ENCODE measurements at regions not wholly inside any gene's neighbourhood (a gene's known extent, or its start where the extent isn't known, plus 50 kb on each side); places are given as distances from the start of the nearest gene placed in this dataset.
"Not testable (repeated sequence)": the region's sequence is repeated elsewhere in the genome, so short reads cannot be mapped to it uniquely, and the experiment has no call there.

GRCh38 chr14:89701211-89702043 lies 253.1 kb downstream of the EFCAB11 start:
- in situ Hi-C loops (cut with MboI; ENCODE audit: low pct_unique_long_range_greater_than_20kb, low sequenced_read_pairs, unreplicated experiment): no loop called here

DNA sequence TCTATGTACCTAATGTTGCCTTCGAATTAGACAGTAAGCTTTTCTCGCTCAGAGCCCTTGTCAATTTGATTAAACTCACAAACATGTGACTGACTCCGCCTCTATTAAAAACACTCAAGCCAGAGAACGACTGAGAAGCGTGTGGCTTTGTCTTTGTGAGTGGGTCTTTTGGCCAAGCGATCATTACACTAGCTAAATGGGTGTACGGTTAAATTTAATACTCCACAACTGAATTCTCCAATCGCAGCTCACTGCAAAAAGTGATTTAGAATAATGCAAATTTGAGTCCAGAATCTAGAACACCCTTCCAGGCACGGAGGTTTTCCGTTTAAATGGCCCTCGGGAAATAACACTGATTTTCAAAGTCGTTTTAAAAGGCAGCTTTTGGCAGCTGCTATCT lies 253.7 kb downstream of the EFCAB11 start:
- TF ChIP-seq, protein P1, sequence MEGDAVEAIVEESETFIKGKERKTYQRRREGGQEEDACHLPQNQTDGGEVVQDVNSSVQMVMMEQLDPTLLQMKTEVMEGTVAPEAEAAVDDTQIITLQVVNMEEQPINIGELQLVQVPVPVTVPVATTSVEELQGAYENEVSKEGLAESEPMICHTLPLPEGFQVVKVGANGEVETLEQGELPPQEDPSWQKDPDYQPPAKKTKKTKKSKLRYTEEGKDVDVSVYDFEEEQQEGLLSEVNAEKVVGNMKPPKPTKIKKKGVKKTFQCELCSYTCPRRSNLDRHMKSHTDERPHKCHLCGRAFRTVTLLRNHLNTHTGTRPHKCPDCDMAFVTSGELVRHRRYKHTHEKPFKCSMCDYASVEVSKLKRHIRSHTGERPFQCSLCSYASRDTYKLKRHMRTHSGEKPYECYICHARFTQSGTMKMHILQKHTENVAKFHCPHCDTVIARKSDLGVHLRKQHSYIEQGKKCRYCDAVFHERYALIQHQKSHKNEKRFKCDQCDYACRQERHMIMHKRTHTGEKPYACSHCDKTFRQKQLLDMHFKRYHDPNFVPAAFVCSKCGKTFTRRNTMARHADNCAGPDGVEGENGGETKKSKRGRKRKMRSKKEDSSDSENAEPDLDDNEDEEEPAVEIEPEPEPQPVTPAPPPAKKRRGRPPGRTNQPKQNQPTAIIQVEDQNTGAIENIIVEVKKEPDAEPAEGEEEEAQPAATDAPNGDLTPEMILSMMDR (IDR thresholded peaks at IDR 0.05; ENCODE audit: extremely low read depth, insufficient read depth, missing control alignments): no peak
- in situ Hi-C loops (cut with MboI; ENCODE audit: low pct_unique_long_range_greater_than_20kb, low sequenced_read_pairs, unreplicated experiment): no loop called here
- no peak for DNase-seq (ENCODE audit: low spot score)

More at GRCh38 chr14:89701211-89702043, 253.1 kb downstream of the EFCAB11 start:
- DNase-seq (ENCODE audit: low spot score): peak; percentile 92
- TF ChIP-seq, protein P1 (IDR thresholded peaks at IDR 0.05; ENCODE audit: extremely low read depth, insufficient read depth, missing control alignments): no peak

GRCh38 chr14:89699071-89699470 lies 255.5 kb downstream of the EFCAB11 start:
- DNase-seq (ENCODE audit: low spot score): no peak
- TF ChIP-seq, protein P1 (IDR thresholded peaks at IDR 0.05; ENCODE audit: extremely low read depth, insufficient read depth, missing control alignments): no peak
- in situ Hi-C loops (cut with MboI; ENCODE audit: low pct_unique_long_range_greater_than_20kb, low sequenced_read_pairs, unreplicated experiment): no loop called here

DNA sequence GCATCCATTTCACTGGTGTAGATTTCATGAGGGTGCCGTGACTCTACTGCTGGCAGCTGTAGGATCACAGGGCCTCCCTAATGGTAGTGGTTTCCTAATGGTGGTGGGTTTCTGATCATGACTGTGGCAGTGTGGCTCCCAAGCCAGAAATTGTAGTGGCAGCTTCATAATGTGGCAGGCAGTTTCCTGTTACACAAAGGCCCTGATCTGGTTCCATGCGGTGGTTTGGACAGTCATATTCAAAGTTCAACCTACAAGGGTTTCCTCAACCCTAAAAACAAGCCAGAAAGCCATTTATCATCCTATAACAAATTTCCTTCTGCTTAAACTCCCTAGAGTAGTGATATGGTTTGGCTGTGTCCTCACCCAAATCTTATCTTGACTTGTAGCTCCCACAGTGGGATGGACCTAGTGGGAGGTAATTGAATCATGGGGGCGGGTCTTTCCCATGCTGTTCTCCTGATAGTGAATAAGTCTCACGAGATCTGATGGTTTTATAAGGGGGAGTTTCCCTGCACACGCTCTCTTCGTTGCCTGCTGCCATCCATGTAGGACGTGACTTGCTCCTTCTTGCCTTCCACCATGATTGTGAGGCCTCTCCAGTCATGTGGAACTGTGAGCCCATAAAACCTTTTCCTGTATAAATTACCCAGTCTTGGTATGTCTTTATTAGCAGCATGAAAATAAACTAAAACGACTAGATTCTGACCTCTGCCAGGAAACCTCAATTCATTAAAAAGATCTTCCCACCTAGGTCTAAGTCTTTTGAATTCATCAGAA lies 257.1 kb downstream of the EFCAB11 start:
- DNase-seq (ENCODE audit: low spot score): no peak
- TF ChIP-seq, protein P1 (IDR thresholded peaks at IDR 0.05; ENCODE audit: extremely low read depth, insufficient read depth, missing control alignments): no peak
- in situ Hi-C loops (cut with MboI; ENCODE audit: low pct_unique_long_range_greater_than_20kb, low sequenced_read_pairs, unreplicated experiment): no loop called here

DNA sequence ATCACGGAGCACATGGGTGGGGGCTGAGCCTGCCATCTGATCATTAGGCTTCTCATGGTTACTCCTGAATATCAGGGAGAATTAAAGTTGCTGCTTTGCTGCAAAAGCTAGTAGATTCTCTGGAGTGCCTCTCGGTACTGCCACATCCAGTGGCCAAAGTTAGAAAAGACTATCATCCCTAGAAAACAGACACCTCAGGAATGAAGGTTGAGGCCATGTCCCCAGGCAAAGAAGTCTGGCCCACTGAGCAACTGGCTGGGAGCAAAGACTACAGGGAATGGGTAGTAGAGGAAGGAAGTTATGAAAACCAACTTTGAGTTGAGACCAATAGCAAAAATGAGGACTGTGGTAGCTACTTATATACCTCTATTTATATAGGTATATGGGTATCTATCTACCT lies 258.7 kb downstream of the EFCAB11 start:
- TF ChIP-seq, protein P1 (IDR thresholded peaks at IDR 0.05; ENCODE audit: extremely low read depth, insufficient read depth, missing control alignments): no peak
- DNase-seq (ENCODE audit: low spot score): no peak
- in situ Hi-C loops (cut with MboI; ENCODE audit: low pct_unique_long_range_greater_than_20kb, low sequenced_read_pairs, unreplicated experiment): no loop called here

DNA sequence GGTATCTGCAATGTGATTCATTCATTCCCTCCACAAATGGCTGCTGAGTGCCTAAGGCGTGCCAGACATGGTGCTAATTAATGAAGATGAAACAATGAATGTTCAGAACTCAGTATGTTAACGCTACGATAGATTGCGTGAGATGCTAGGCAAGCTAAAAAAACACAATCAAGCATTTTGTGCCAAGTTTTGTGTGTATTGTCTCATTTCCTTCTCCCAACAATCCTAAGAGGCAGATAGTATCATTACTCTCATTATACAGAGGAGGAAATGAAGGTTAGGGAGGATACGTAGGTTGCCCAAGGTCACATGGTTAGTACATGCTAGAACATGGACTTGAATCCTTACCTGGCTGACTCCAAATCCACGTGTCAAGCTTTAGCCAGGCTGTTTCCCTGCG lies 264.4 kb downstream of the EFCAB11 start:
- TF ChIP-seq, protein P1 (IDR thresholded peaks at IDR 0.05; ENCODE audit: extremely low read depth, insufficient read depth, missing control alignments): no peak
- DNase-seq (ENCODE audit: low spot score): no peak
- in situ Hi-C loops (cut with MboI; ENCODE audit: low pct_unique_long_range_greater_than_20kb, low sequenced_read_pairs, unreplicated experiment): no loop called here

- in situ Hi-C loops (cut with MboI; ENCODE audit: low pct_unique_long_range_greater_than_20kb, low sequenced_read_pairs, unreplicated experiment); DNase-seq (ENCODE audit: low spot score): not testable (repeated sequence)
Measured at GRCh38 chr14:89689711-89690110, 264.8 kb downstream of the EFCAB11 start.
